GM18517 (cell line): ENCODE measurements at regions not wholly inside any gene's neighbourhood (a gene's known extent, or its start where the extent isn't known, plus 50 kb on each side); places are given as distances from the start of the nearest gene placed in this dataset.
"Not testable (repeated sequence)": the region's sequence is repeated elsewhere in the genome, so short reads cannot be mapped to it uniquely, and the experiment has no call there.

ENCODE experiments used
- ATAC-seq: cut with Tn5 transposase; IDR thresholded peaks from one replicate; pipeline ENCODE4 v1.9.1; 2021; ENCODE audit warnings: mild to moderate bottlenecking, moderate library complexity; ENCODE audit not compliant: unreplicated experiment

GRCh38 chr16:87041286-87041685 lies 275.9 kb downstream of the C16orf95 start:
- no peak for ATAC-seq

- ATAC-seq = no peak
These were observed 274.5 kb downstream of the C16orf95 start for GRCh38 chr16:87042551-87043230.

GRCh38 chr16:87043231-87044031 lies 273.8 kb downstream of the C16orf95 start:
- ATAC-seq = no peak

- ATAC-seq = no peak
These were observed 273.2 kb downstream of the C16orf95 start for GRCh38 chr16:87044032-87044382.

- no peak for ATAC-seq
These were observed 272.4 kb downstream of the C16orf95 start for GRCh38 chr16:87044829-87045228.

GRCh38 chr16:87045466-87046216 lies 271.6 kb downstream of the C16orf95 start:
- no peak for ATAC-seq

- no peak for ATAC-seq
These were observed 271.0 kb downstream of the C16orf95 start for GRCh38 chr16:87046235-87046634.

- no peak for ATAC-seq
These were observed 269.8 kb downstream of the C16orf95 start for GRCh38 chr16:87047221-87048037.

GRCh38 chr16:87048038-87048729 lies 269.0 kb downstream of the C16orf95 start:
- no peak for ATAC-seq

DNA sequence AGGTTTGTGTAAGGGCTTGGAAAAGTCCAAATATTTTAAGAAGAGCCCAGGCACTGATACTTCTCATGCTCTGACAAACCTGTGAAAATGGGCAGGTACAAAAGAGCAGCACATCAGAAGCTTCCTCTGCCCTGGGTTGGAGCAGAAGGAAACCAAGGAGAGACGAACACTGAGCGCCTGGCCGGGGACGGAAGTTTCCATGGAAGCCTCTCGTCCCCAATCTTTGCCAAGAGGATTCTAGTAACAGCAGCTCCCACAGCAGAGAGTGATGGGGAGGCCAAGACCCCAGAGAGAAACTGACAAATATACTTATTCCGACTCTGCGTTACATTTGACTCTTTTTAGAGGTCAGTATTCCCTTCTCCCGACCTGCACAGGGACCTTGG lies 268.5 kb downstream of the C16orf95 start:
- no peak for ATAC-seq

DNA sequence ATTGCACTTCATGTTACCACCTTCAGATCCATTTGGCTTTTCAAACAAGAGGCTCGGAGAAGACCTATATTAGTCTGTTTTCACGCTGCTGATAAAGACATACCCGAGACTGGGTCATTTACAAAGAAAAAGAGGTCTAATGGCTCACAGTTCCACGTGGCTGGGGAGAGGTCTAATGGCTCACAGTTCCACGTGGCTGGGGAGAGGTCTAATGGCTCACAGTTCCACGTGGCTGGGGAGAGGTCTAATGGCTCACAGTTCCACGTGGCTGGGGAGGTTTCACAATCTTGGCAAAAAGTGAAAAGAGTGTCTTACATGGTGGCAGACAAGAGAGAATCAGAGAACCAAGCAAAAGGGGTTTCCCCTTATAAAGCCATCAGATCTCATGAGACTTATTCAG lies 268.0 kb downstream of the C16orf95 start:
- not testable (repeated sequence) for ATAC-seq

DNA sequence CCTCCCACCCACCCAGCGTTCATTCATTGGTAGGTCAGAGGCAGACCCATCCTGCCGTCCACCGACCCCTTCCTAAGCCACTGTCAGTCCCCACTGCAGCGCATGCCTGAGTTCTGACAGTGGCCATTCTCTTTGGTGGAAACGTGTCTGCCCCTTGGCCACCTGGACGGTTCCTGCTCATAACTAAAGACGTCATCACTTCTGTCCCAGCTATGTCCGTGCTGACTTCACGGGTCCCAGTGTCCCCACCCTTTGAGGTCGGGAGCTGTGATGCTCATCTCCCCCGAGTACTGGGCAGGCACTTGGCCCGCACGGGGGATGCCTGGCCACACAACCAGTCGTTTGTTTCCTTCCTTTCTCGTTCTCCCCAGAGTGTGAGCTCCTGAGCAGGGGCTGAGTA lies 267.1 kb downstream of the C16orf95 start:
- ATAC-seq = no peak

DNA sequence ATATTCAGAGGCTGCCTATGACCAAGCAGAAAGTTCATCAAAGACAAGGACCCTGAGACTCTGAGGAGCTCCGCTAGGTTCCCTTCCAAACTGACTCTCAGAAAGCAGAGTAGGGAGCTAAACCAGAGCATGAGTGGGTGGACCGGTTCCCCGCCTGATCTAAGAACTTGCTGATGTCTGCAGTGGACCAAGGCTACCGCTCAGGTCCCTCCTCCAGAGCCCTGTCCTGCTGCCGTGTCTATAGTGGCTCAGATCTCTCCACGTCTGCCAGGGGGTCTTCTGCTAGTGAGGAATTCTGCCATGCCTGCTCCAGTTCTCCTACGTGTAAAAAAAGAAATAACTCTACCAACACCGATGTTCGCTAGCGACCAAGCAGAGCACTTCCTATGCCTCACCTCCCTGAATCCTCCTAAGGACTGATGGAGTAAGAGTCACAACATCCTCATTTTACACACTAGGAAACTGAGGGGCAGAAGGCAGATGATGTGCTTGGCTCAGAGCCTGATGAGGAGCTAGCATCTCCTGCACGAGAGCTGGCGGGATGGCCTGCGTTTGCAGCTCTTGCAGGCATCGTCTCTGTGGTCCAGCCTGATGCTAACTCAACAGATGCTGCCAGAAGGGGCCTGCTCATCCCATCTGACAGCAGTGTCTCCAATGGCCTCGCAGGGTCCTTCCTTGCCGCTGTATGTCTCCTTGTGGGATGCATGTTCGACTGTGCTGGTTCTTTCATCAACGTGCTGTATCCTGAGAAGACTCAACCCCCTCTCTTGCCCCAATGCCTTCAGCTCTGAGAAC lies 265.5 kb downstream of the C16orf95 start:
- ATAC-seq = no peak

- no peak for ATAC-seq
These were observed 264.7 kb downstream of the C16orf95 start for GRCh38 chr16:87052506-87052905.

- ATAC-seq = no peak
These were observed 263.9 kb downstream of the C16orf95 start for GRCh38 chr16:87053016-87053982.

DNA sequence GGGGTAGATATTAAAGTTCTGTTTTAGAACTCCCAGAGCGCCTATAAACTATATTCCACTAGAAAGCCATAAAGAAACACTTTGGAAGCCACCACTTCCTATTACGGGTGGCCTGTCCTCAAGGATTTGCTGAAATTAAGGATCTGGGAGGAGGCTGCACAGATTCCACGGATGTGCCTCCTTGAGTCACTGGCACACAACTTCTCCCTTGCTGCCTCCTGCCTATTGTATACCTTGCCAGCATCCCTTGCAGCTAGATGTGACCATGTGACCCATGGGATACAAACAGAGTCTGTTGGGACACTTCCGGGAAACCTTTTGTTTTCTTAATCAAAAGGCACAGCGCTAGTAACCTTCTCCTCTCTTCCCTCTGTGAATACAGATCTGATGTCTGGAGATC lies 263.0 kb downstream of the C16orf95 start:
- ATAC-seq = no peak

GRCh38 chr16:87054856-87055255 lies 262.3 kb downstream of the C16orf95 start:
- no peak for ATAC-seq

GRCh38 chr16:87056083-87056482 lies 261.1 kb downstream of the C16orf95 start:
- no peak for ATAC-seq
